HepG2 (cell line): ENCODE measurements at regions not wholly inside any gene's neighbourhood (a gene's known extent, or its start where the extent isn't known, plus 50 kb on each side); places are given as distances from the start of the nearest gene placed in this dataset.

Experiments
- ATAC-seq: fragments of 200-7000 bp; cut with Tn5 transposase; 3 replicates; pipeline ENCODE4 v1.9.1; 2020; ENCODE audit warnings: mild to moderate bottlenecking, moderate library complexity
- BruUV-seq: library from RNA; stranded (reverse); fragments of 400-500 nt; replicated peaks from 2 replicates; lab custom pipeline; 2021; lab: Mats Ljungman, UMichigan
- CTCF ChIA-PET: fragments of 300-600 bp; formaldehyde crosslinking; extraction: SDS; loops from one replicate; lab custom pipeline; 2021; ENCODE audit warnings: low total read pairs, inconsistent platforms, low intra/inter-chr PET ratio; lab: Yijun Ruan, JAX
- POLR2A ChIA-PET: fragments of 350-600 bp; sonication (Branson Sonifier 250); formaldehyde crosslinking; loops from one replicate; lab custom pipeline; 2020; ENCODE audit warnings: antibody characterized with exemption, inconsistent platforms; lab: Yijun Ruan, JAX
- DNase-seq: peaks from one replicate; pipeline ENCODE4 v3.0.0-alpha.2; 2015; ENCODE audit warnings: low spot score
- FAIRE-seq: peaks from 3 replicates; lab custom pipeline; 2011; peaks lifted over from hg19 to GRCh38; lab: Jason Lieb, UNC
- H2AFZ ChIP-seq: one replicate; pipeline ENCODE4 v1.6.1; 2011; ENCODE audit warnings: low read length, inconsistent platforms
- H3K27ac ChIP-seq: fragments of 300-600 bp; 3 replicates; pipeline ENCODE4 v1.8.0; 2011; ENCODE audit warnings: mixed run types, mild to moderate bottlenecking, mixed read lengths, low read length, inconsistent platforms; ENCODE audit not compliant: insufficient read depth; ENCODE audit errors: extremely low read length
- H3K27me3 ChIP-seq, 2 experiments: fragments of 200-600 bp in 1 of 2; 2 replicates in 1 of 2; 3 replicates in 1 of 2; pipeline versions ENCODE4 v1.6.0 to v1.8.0; 2011; ENCODE audit warnings: low read length in 2 of 2, mild to moderate bottlenecking in 2 of 2, moderate library complexity in 2 of 2, inconsistent platforms in 1 of 2; ENCODE audit not compliant: insufficient read depth in 2 of 2, control insufficient read depth in 1 of 2
- H3K36me3 ChIP-seq, 2 experiments: fragments of 200-600 bp in 1 of 2; replicated peaks in 1 of 2; 2 replicates in 1 of 2; 3 replicates in 1 of 2; pipeline versions ENCODE4 v1.5.1 to v1.8.0; 2011; ENCODE audit warnings: low read length in 2 of 2, inconsistent platforms in 1 of 2; ENCODE audit not compliant: insufficient read depth in 2 of 2, control insufficient read depth in 1 of 2
- H3K4me1 ChIP-seq: 2 replicates; pipeline ENCODE4 v1.5.1; 2012; ENCODE audit warnings: low read length, inconsistent platforms; ENCODE audit not compliant: insufficient read depth
- H3K4me2 ChIP-seq: 2 replicates; pipeline ENCODE4 v1.6.0; 2011; ENCODE audit warnings: low read depth, low read length, inconsistent platforms
- H3K4me3 ChIP-seq, 3 experiments: fragments of 200-600 bp in 1 of 3; sonication (generic), shearing (Covaris generic) in 1 of 3; replicated peaks in 1 of 3; 2 replicates each; pipeline ENCODE4 v1.5.1; 2011 to 2016; ENCODE audit warnings: low read length in 3 of 3, inconsistent platforms in 2 of 3, low read depth in 2 of 3, mild to moderate bottlenecking in 2 of 3, control low read depth in 1 of 3, mixed read lengths in 1 of 3; ENCODE audit not compliant: insufficient read depth in 1 of 3
- H3K79me2 ChIP-seq: one replicate; pipeline ENCODE4 v1.6.1; 2011; ENCODE audit warnings: low read length, inconsistent platforms; ENCODE audit not compliant: insufficient read depth
- H3K9ac ChIP-seq: 2 replicates; pipeline ENCODE4 v1.6.0; 2011; ENCODE audit warnings: mild to moderate bottlenecking, low read depth, low read length, inconsistent platforms; ENCODE audit not compliant: insufficient read depth
- H3K9me3 ChIP-seq: 2 replicates; pipeline ENCODE4 v1.5.1; 2012; ENCODE audit warnings: mild to moderate bottlenecking, low read length
- H4K20me1 ChIP-seq: 2 replicates; pipeline ENCODE4 v1.6.0; 2011; ENCODE audit warnings: inconsistent platforms, mild to moderate bottlenecking, low read length, moderate library complexity; ENCODE audit not compliant: insufficient read depth
- CAMTA2 ChIP-seq: sonication (generic); formaldehyde crosslinking; IDR thresholded peaks from 2 replicates; pipeline ENCODE4 v1.4.0; 2020; ENCODE audit warnings: mild to moderate bottlenecking, missing genetic modification reagents, borderline replicate concordance
- HNRNPUL1 ChIP-seq: fragments of 200-400 bp; formaldehyde crosslinking; IDR thresholded peaks from 2 replicates; pipeline ENCODE4 v1.6.1; 2017; ENCODE audit warnings: low read depth, mild to moderate bottlenecking, low read length, moderate library complexity
- RBM39 ChIP-seq: fragments of 200-400 bp; formaldehyde crosslinking; IDR thresholded peaks from one replicate; pipeline ENCODE4 v1.6.1; 2018; ENCODE audit warnings: antibody characterized with exemption, mild to moderate bottlenecking, low read depth, low read length; ENCODE audit not compliant: poor library complexity, severe bottlenecking
- RFX5 ChIP-seq: IDR thresholded peaks from 2 replicates; pipeline ENCODE4 v1.6.1; 2011; ENCODE audit warnings: low read depth, low read length, improper control_type of control experiment
- SKI ChIP-seq: fragments of 450-650 bp; IDR thresholded peaks from one replicate; pipeline ENCODE4 v1.6.1; 2018; ENCODE audit warnings: mild to moderate bottlenecking; ENCODE audit not compliant: partially characterized antibody
- TFAP4 ChIP-seq: sonication (generic); IDR thresholded peaks from 2 replicates; pipeline ENCODE4 v1.6.1; 2016; ENCODE audit warnings: low read depth, borderline replicate concordance
- TOPORS ChIP-seq: sonication (generic); formaldehyde crosslinking; IDR thresholded peaks from 2 replicates; pipeline ENCODE4 v1.8.0; 2023; ENCODE audit warnings: mild to moderate bottlenecking, missing genetic modification reagents
- ZBTB25 ChIP-seq: IDR thresholded peaks from 2 replicates; pipeline ENCODE4 v1.6.1; 2018; ENCODE audit warnings: missing genetic modification reagents
- ZIK1 ChIP-seq: sonication (generic); formaldehyde crosslinking; IDR thresholded peaks from 2 replicates; pipeline ENCODE4 v1.5.0; 2020; ENCODE audit warnings: mild to moderate bottlenecking, low read depth, missing genetic modification reagents, borderline replicate concordance
- ZMYM3 ChIP-seq: sonication (generic); formaldehyde crosslinking; IDR thresholded peaks from 2 replicates; pipeline ENCODE4 v1.5.1; 2020; ENCODE audit warnings: mild to moderate bottlenecking, missing genetic modification reagents
- ZNF460 ChIP-seq: sonication (generic); formaldehyde crosslinking; IDR thresholded peaks from 2 replicates; pipeline ENCODE4 v1.5.1; 2020; ENCODE audit warnings: missing genetic modification reagents, mild to moderate bottlenecking, borderline replicate concordance
- ZNF724P ChIP-seq: sonication (generic); formaldehyde crosslinking; IDR thresholded peaks from 2 replicates; pipeline ENCODE4 v1.8.0; 2022; ENCODE audit warnings: missing genetic modification reagents, borderline replicate concordance
- ZUFSP ChIP-seq: sonication (generic); formaldehyde crosslinking; IDR thresholded peaks from 2 replicates; pipeline ENCODE4 v1.9.0; 2021; ENCODE audit warnings: missing genetic modification reagents, mild to moderate bottlenecking, borderline replicate concordance
- WGBS: methylation state at CpG from one replicate; pipeline ENCODE4 v1.1.6; 2017; ENCODE audit warnings: low lambda C conversion rate; 5-methylcytosine and 5-hydroxymethylcytosine counted together
- in situ Hi-C: cut with HindIII; loops from 2 replicates; pipeline ENCODE4 v1.10.0; 2017; ENCODE audit warnings: low pct_unique_long_range_greater_than_20kb; ENCODE audit not compliant: extremely low pct_ligation_motif_present
- intact Hi-C: fragments of 100-400 bp; cut with micrococcal nuclease; formaldehyde crosslinking; loops from one replicate; pipeline ENCODE4 v1.10.0; 2022; ENCODE audit not compliant: unreplicated experiment

GRCh38 chr6:92361990-92362389 lies 1057.4 kb downstream of the EPHA7 start:
- intact Hi-C loops, result no loop called here
- POLR2A ChIA-PET, result no interaction called here
- Histone ChIP-seq H3K4me1 (peaks cover 47% of the 10 kb centered on the region), H3K27me3 (no peaks in the 10 kb centered on the region), H3K79me2 (no peaks in the 10 kb centered on the region), H3K27ac (no peak overlapping the region), H2AFZ (no peak overlapping the region), H3K9me3 (peaks cover 5% of the 10 kb centered on the region; the same call in 1 of the 2 replicates), H3K4me3 (no peak overlapping the region), H3K4me2 (no peak overlapping the region), H4K20me1 (no peaks in the 10 kb centered on the region), H3K9ac (no peak overlapping the region), H3K36me3 (no peaks in the 10 kb centered on the region)
- in situ Hi-C loops, result no loop called here
- FAIRE-seq (no peak), DNase-seq (no peak), ATAC-seq (no peak)
- WGBS, result 91% methylated on average over 9 of the region's 9 CpGs
- CTCF ChIA-PET, result no interaction called here
- no peak for TF ChIP-seq CAMTA2
- TF ChIP-seq HNRNPUL1, result no peak
- TF ChIP-seq TFAP4, result no peak
- TF ChIP-seq RFX5, result no peak
- no peak for TF ChIP-seq ZMYM3
- no peak for TF ChIP-seq ZNF724P (CRISPR knock-in tag)
- TF ChIP-seq ZNF460 (CRISPR knock-in tag), result no peak
- TF ChIP-seq ZUFSP (CRISPR knock-in tag), result no peak
- no peak for TF ChIP-seq SKI
- TF ChIP-seq ZIK1, result no peak
- TF ChIP-seq TOPORS (CRISPR knock-in tag), result no peak
- no peak for TF ChIP-seq ZBTB25 (CRISPR knock-in tag)
- TF ChIP-seq RBM39, result no peak
- BruUV-seq, result no TSS peak
